Lower lobe of right lung (tissue), 2 donors: ENCODE measurements at regions not wholly inside any gene's neighbourhood (a gene's known extent, or its start where the extent isn't known, plus 50 kb on each side); places are given as distances from the start of the nearest gene placed in this dataset.
"Not testable (repeated sequence)": the region's sequence is repeated elsewhere in the genome, so short reads cannot be mapped to it uniquely, and the experiment has no call there.

Source experiments
- ATAC-seq, 2 donors: fragments of 200-7000 bp; cut with Tn5 transposase; one replicate each; pipeline ENCODE4 v1.9.1; 2020 to 2022; ENCODE audit warnings: mild to moderate bottlenecking in 2 of 2, moderate library complexity in 2 of 2
- DNase-seq: peaks from one replicate; pipeline ENCODE4 v3.0.0-alpha.2; 2020
- H3K27ac ChIP-seq: fragments of 200-600 bp; one replicate; pipeline ENCODE4 v1.8.0; 2022
- H3K27me3 ChIP-seq: fragments of 200-600 bp; one replicate; pipeline ENCODE4 v1.8.0; 2022; ENCODE audit warnings: low read depth
- H3K36me3 ChIP-seq: fragments of 200-600 bp; one replicate; pipeline ENCODE4 v1.8.0; 2022; ENCODE audit warnings: mild to moderate bottlenecking
- H3K4me1 ChIP-seq: fragments of 200-600 bp; one replicate; pipeline ENCODE4 v1.8.0; 2022
- H3K4me3 ChIP-seq: fragments of 200-600 bp; one replicate; pipeline ENCODE4 v1.8.0; 2022; ENCODE audit warnings: mild to moderate bottlenecking
- H3K9me3 ChIP-seq: fragments of 200-600 bp; one replicate; pipeline ENCODE4 v1.8.0; 2022
- CTCF ChIP-seq: fragments of 200-600 bp; IDR thresholded peaks from one replicate; pipeline ENCODE4 v1.8.0; 2022; ENCODE audit warnings: antibody characterized with exemption, mild to moderate bottlenecking
- intact Hi-C: fragments of 100-400 bp; cut with DNase I; formaldehyde crosslinking; loops from one replicate; pipeline ENCODE4 v1.11.0; 2022
- donor health status: DM: no; HTN: yes; CAD: no; lungs with severe emphysema.

DNA sequence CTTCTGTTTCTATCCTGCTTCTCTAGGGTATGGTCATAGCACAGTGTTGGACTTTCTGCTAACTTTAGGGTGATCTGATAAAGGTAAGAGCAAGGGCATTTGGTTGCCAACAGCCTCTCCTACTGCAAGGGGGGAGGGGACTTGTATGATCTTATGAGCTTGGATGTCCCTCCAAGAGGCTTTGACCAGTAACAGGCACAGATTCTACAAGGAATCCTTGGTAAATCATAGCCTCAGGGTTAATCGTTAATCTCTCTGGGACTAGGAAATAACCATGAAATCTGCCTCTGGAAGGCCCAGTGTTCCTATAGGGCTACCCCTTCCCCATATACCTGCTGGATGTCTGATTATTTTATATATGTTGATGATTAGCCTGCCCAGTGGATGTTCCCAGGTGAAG is 134.8 kb upstream of the TNFSF4 start:
- Histone ChIP-seq H3K4me3 (no peak overlapping the region), H3K9me3 (no peaks in the 10 kb centered on the region), H3K27ac (no peak overlapping the region), H3K27me3 (no peaks in the 10 kb centered on the region), H3K36me3 (no peaks in the 10 kb centered on the region), H3K4me1 (no peaks in the 10 kb centered on the region)
- no peak for TF ChIP-seq CTCF
- DNase-seq (no peak), ATAC-seq (no peak)
- intact Hi-C loops, result no loop called here

- ATAC-seq, result no peak
- Histone ChIP-seq H3K4me1 (no peaks in the 10 kb centered on the region), H3K27ac (no peak overlapping the region), H3K27me3 (no peaks in the 10 kb centered on the region), H3K4me3 (no peak overlapping the region), H3K36me3 (no peaks in the 10 kb centered on the region), H3K9me3 (no peaks in the 10 kb centered on the region)
- no peak for DNase-seq
- intact Hi-C loops, result no loop called here
- TF ChIP-seq CTCF, result no peak
Measured at GRCh38 chr1:173342736-173343135, 134.4 kb upstream of the PRDX6 start.

- no peak overlapping the region for H3K27ac ChIP-seq
- TF ChIP-seq CTCF, result no peak
- H3K27me3 ChIP-seq, result no peaks in the 10 kb centered on the region
- ATAC-seq (no peak), DNase-seq (no peak)
- intact Hi-C loops, result no loop called here
- H3K9me3 ChIP-seq, result no peaks in the 10 kb centered on the region
- H3K36me3 ChIP-seq, result no peaks in the 10 kb centered on the region
- no peak overlapping the region for H3K4me3 ChIP-seq
- H3K4me1 ChIP-seq, result no peaks in the 10 kb centered on the region
Measured at GRCh38 chr1:173344034-173344743, 132.9 kb upstream of the PRDX6 start.

DNA sequence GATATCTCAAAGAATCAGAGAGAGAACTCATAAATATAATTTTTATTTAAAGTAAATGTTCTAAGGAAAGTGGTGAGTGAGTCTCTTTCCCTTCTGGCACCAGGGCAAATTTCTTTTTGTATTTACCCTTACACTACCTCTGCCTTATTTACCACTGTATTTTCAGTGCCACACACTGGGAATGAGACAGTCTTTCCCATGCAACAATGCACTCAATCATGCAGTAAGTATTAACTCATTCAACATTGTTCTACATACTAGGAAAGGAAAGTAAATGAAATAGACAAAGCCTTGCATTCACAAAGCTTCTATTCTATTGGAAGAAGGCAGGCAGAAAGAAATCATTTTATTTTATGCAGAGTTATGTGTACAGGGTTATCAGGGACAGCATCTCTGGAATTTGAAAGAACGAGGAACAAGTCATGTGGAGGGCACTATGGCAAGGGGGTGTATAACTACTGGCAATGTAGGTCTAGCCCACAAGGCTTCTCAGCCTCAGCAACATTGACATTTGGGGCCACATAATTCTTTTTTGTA is 129.8 kb upstream of the PRDX6 start:
- no peak overlapping the region for H3K27ac ChIP-seq
- H3K4me3 ChIP-seq, result no peak overlapping the region
- intact Hi-C loops, result no loop called here
- TF ChIP-seq CTCF, result no peak
- no peak for ATAC-seq
- no peaks in the 10 kb centered on the region for H3K9me3 ChIP-seq
- no peaks in the 10 kb centered on the region for H3K36me3 ChIP-seq
- H3K4me1 ChIP-seq, result no peaks in the 10 kb centered on the region
- DNase-seq, result no peak
- H3K27me3 ChIP-seq, result no peaks in the 10 kb centered on the region

GRCh38 chr1:173352635-173353034 is 124.5 kb upstream of the PRDX6 start:
- ATAC-seq, H3K36me3 ChIP-seq, intact Hi-C loops, H3K4me1 ChIP-seq, H3K9me3 ChIP-seq, H3K27ac ChIP-seq, DNase-seq, H3K27me3 ChIP-seq, H3K4me3 ChIP-seq: not testable (repeated sequence)

DNA sequence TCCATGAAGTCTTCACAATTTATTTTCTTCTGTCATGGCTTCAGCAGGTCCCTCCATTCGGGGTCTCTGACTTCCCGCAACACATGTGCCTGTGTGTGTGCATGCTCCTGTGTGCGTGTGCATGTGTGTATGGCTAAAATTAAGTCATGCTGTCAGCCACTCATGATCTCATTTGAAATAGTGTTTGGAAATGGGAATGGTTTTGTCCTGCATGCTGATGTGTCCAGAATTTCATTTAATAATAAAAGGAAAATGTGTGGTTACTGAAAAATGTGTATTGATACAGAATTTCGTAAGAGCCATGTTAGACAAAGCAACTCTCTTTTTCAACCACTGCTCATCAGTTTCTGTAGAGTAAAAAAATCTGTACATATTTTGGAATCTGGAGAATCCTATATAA is 123.8 kb upstream of the PRDX6 start:
- Histone ChIP-seq H3K9me3 (peaks cover 4% of the 10 kb centered on the region), H3K36me3 (no peaks in the 10 kb centered on the region), H3K27me3 (no peaks in the 10 kb centered on the region), H3K4me3 (no peak overlapping the region), H3K4me1 (no peaks in the 10 kb centered on the region), H3K27ac (no peak overlapping the region)
- no peak for TF ChIP-seq CTCF
- intact Hi-C loops, result no loop called here
- ATAC-seq, result no peak
- DNase-seq, result no peak
